Stimulated activated CD4-positive, alpha-beta T cell treated with anti-CD3 and anti-CD28 coated beads, Interleukin-15, amount 100 ng/mL, for 1 hour (primary cell): ENCODE measurements at regions not wholly inside any gene's neighbourhood (a gene's known extent, or its start where the extent isn't known, plus 50 kb on each side); places are given as distances from the start of the nearest gene placed in this dataset.

ENCODE experiments used
- DNase-seq, 2 donors: peaks; one replicate each; pipeline ENCODE4 v3.0.0-alpha.2; 2020; ENCODE audit warnings: low read depth in 1 of 2, low spot score in 1 of 2

GRCh38 chr22:44592824-44593148 lies 94.8 kb upstream of the RTL6 start:
- no peak for DNase-seq

- no peak for DNase-seq
These were observed 94.2 kb upstream of the RTL6 start for GRCh38 chr22:44592126-44592823.

DNA sequence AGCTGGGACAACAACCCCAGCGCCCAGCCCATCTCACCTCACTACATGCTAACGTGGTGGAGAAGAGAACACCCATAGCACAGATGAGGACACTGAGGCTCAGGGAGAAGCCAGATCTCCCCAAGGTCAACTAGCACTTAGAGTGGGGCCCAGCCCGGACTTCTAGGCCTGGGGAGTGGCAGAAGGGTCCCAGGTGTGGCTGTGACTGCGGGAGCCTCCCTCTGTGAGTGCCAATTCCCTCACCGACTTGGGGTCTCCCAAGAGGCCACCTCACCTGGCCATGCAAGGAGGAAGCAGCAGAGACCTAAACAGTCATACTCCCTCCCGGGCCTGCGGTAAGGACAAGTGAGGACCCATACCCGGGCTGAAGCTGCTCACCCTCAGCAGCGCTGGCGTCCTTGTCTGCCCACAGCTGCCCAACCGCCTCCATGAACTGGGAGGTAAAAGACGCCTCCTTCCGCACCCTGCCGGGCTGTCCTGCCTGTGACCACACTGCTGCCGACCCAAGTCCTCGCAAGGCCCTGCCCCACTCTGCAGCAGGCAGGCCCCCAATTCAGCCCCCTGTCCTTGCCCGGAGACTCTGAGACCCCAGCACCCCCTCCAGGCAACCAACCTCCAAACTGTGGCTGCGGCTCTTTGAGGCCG lies 93.2 kb upstream of the RTL6 start:
- DNase-seq: no peak

DNA sequence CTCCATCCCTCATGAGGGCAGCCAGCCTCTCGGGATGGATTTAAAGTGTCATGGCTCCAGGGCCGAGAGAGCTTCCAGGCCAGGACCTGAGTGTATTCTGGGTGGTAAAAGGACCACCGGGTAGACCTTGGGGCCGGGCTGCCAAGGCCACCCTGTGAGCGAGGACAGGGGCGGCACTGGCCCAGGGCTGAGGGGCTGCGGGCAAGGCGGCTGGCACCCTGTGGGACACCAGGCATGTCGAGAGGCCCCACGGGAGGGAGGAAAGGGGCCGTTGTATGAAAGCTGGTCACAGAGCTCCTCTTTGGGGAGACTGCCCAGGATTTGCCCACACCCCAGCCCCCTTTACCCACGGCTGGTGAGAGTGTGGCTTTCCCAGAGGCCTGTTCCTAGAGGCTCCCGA lies 92.3 kb upstream of the RTL6 start:
- no peak for DNase-seq

GRCh38 chr22:44589831-44590230 lies 91.8 kb upstream of the RTL6 start:
- no peak for DNase-seq

DNA sequence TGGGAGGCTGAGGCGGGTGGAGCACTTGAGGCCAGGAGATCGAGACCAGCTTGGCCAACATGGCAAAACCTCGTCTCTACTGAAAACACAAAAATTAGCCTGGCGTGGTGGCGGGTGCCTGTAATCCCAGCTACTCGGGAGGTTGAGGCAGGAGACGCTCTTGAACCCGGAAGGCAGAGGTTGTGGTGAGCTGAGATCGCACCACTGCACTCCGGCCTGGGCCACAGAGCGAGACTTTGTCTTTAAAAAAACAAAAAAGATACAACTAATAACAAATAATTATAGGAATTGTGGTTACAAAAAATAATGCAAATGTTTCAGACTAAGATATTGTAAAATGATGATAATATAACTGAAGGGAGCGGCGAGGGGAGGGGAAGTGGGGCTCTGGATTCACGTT lies 90.3 kb upstream of the RTL6 start:
- no peak for DNase-seq

DNA sequence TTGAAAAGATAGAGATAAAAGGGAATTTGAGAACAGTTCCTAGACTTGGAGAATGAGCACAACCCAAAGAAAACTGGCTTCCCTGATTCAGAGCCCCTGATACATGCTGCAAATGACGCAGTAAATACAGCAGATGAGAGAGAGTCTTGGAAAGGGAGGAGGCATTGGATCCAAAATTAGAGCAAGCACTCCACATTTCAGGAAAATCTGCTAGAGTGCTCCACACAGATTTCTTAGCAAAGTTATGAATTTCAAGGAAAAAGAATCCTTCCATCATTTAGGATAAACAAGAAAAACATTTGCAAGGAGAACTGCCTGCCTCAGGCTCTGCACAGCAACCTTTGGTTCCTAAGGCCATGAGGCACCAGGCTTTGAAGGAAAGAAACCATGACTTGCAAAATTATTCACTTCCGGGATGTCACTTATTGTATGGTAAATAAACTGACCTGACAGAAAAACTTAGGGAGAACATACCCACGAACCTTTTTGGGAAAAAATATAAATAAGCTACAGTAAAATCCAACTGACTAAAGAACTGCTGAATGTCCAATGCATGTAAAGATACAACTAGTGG lies 89.8 kb upstream of the RTL6 start:
- no peak for DNase-seq

- DNase-seq: no peak
These were observed 89.1 kb upstream of the RTL6 start for GRCh38 chr22:44586999-44587736.

DNA sequence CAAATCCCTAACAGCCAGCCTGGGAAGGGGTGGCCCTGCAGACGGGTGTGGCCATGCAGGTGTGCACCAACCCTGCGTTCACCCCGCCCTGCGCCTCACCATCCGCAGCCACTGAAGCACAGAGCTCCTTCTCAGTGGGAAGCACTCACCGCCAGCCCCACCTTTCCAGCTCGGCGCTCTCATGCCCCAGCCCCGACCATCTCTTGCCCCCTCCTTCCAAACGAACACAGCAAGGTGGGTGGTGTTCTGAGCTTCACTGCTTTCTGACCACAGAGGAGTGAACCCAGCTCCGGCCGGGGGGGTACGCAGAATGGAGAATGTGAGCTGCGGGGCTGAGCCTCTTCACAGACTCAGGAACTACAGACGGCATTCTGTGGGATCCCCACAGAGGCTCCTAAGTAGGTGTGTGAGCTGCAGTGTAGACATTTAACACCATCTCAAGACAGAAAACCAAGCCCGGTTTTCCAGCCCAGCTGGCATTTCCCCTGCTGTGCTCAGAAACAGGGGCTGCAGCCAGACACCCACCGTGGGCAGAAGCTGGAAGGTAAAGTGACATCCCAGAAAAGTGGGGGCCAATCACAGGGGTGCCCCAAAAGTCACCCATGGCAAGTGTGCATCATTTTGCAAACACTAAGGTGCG lies 88.4 kb upstream of the RTL6 start:
- DNase-seq: no peak

DNA sequence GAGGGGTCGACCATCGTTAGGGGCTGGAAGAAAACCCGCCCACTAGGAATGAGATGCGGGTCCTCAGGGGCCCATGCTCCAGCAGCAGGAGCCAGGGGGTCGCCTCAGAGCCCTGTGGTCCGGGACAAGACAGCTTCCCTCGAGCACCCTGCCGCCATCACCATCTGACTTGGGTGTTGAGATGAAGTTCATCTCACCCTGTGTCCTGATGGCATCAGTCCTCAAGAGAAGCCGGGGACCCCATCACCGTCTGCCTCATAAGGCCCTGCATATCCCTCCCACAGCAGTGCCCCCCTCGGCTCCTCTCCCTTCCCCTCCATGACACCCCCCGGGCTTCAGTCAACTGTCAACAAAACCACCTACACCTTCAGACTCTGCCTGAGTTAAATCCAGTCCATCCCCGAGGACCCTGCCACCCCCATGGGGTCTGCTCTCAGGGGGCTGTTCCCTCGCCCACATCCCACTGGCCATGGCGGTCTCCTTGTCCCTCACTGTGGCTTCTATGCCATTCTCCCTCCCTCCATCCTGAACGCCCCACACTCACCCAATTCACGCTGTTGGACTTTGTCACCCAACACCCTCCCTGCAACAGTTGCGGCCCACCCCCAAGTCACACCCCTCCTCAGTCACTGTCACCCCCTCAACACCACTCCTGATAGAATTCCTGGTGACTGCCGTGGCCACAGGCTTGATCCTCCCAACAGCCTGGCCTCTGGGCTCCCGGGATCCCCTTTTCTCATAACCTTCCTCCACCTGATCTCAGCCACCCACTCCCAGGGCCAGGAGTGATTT lies 87.7 kb upstream of the RTL6 start:
- no peak for DNase-seq

- DNase-seq: no peak
These were observed 86.3 kb upstream of the RTL6 start for GRCh38 chr22:44584256-44584902.

DNA sequence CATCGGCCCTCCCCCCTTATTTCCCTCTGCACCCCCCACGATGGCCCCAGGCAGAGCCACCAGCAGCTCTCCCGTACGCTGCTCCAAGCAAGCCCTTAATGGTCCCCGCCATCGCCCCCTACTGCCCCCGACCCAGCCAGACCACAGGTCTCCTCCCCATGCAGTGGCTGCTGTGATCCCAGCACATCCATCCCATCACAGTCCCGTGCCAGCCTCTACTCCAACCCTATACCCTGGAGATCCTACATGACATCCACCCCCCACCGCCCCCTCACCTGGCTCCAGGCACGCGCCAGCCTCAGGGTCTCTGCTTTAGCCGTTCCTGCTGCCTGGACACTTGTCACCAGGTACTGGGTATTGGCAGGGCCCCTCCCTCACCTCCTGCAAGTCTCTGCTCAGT lies 85.8 kb upstream of the RTL6 start:
- no peak for DNase-seq

DNA sequence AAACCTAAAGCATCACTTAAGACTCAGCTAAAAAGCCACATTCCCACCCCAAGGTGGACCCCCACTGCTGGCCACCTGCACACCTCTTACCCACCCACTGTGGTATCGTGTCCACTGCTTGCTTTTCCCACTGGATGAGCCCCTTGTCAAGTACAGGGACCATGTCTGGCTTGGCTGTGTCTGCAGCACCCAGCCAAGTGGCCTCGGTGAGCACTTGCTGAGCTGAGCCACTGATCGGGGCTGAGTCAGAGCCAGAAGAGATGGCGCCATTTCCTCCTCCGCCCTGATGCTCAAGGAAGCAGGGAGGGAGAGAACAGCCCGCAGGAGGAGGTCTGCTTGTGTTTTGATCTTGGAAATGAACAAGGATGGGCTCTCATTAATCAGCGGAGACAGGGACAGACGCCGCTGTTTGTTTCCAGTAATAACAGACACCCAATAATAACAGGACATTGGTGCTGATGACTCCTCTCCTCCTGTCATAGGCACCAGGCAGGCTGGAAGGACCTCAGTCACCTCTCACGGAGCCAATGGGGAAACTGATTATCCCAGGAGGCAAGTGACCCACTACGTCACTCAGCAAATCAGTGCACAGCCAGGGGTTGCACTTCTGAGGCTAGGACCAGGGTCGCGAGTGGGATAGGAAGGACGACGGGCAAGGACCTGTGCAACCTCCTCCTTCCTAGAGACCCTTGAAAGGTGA lies 85.2 kb upstream of the RTL6 start:
- DNase-seq: no peak

DNA sequence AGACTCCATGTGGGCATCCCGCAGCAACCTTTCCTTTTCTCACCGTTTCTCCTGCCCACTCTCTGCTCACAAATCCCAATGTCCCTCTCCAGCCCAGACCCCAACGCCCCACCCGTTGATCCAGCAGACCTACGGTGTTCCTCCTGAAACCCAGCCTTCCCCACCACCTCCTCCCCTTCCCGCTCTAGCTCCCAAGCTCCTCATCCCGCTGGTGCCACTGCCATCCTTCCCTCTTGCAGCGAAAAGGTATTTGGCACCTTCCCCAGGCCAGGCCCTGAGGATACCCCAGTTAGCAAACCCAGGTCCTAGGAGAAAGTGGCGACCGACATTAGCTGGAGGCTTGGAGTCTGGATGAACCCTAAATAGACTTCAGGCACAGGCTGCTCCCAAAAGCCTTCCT lies 84.0 kb upstream of the RTL6 start:
- DNase-seq: no peak

DNA sequence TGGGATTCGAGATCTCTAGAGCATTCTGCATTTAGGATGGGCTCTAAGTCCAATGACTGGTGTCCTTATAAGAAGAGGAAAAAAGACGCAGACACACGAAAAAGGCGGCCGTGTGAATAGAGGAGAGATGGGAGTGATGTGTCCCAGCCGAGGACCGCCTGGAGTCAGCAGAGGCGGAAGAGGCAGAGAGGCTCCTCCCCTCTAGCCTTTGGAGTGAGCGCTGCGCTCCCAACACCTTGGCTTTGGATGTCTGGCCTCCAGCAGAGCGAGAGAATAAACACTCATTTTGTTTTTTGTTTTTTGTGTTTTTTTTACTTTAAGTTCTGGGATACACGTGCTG lies 83.0 kb upstream of the RTL6 start:
- DNase-seq: no peak

- no peak for DNase-seq
These were observed 82.4 kb upstream of the RTL6 start for GRCh38 chr22:44580176-44581095.

DNA sequence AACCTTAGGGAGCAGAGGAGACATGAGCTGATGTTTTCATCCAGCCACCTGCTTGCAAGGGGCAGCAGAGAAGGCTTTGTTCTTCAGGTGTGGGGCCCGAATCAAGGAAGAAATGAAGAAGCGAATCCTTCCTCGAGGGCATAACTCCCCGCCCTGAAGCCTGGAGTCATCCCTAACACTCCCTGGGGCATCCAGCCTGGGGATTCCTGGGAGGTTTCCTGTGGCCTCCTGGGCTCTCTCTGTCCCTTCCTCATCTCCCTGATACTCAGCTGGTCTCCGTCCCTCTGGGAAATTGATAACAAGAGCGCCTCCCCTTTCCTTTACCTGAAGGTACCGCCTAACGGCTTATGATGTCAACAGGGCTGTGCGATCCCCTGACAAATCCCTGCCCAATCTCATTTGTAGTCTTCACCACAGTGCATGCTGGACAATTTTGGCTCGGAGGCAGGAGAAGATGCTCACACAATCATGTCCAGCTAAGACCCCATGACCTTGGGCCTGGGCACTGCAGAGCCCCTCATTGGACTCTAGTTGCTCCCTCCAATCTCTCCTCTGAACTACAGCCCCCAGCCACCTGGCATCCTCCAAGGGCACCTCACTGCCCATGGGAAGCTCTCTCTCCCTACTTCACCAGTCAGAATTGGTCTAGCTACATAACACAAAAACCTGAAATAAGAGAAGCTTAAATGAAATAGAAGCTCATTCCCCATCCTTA lies 80.6 kb upstream of the RTL6 start:
- no peak for DNase-seq

DNA sequence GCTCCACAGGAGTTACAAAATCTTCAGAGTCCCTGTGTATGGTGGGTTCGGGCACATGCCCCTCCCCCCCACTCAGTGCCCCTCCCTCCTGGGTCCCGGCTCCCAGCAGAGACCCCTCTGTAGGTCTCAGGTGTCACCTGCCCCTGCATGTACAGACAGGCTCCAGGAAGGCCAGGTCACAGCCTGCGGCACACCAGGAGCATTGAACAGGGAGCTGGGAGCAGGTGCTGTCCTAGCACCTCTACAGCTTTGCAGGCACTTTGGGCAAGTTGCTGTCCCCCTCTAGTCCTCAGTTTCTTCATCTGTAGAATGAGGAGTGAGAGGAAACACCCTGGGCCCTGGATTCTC lies 80.1 kb upstream of the RTL6 start:
- no peak for DNase-seq
